ENCODE measurements at regions not wholly inside any gene's neighbourhood (a gene's known extent, or its start where the extent isn't known, plus 50 kb on each side); places are given as distances from the start of the nearest gene placed in this dataset.

DNA sequence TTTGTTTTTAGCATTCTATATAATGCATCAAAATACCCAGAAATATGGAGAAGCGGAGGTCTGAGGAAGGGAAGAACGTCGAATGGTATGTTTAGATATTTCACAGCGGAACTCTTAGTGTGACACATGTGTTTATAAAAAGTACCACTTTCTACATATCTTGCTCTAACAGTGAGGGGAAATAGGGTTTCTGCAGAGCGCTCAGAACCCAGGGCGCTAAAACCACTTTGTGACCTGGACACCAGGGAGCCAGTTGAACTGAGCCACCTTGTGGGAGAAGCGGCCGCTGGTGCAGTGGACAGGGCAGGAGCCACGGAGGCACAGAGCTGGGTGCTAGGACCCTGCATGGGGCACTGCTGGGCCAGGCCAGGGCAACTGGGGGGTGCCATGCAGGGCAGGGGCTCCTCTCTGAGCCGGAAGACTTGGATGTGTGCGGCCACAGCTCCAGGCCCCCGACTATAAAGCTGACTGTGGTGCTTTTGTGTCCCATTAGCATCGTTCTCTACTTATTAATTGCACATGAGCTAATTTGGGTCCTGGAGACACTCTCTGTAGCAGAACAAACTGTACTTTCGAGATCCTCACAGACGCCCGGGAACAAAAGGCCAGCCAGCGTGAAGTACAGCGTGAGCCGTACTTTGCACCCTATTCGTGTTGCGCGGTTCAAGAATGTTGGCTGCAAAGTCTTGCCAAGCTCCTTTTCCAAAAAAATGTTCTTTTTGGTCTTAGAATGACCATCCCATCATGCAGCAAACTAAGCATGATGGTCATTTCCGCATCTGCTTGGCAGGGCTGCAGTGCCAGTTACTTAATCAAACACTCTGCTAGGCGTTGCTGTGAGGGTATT is 151.9 kb upstream of the ALKAL2 start:
- H2AK5ac ChIP-seq (ENCODE audit: low read depth, low read length): no peak overlapping the region
- H3K4ac ChIP-seq (replicated peaks; ENCODE audit: insufficient read length, low read depth, low read length): no peak overlapping the region
- H3K4me3 ChIP-seq (ENCODE audit: extremely low read depth in 1 of 4, insufficient read depth in 2 of 4, low read depth in 3 of 4, low read length in 4 of 4): no peak overlapping the region
- no peak overlapping the region for H2BK5ac ChIP-seq (ENCODE audit: low read depth, low read length)
- no peak overlapping the region for H2BK20ac ChIP-seq (ENCODE audit: low read length)
- H4K91ac ChIP-seq (replicated peaks; ENCODE audit: insufficient read length, low read length): no peak overlapping the region
- H2AFZ ChIP-seq (ENCODE audit: low read length): no peak overlapping the region
- no peaks in the 10 kb centered on the region for H3K79me2 ChIP-seq (ENCODE audit: control insufficient read depth in 1 of 2, insufficient read depth in 2 of 2, low read length in 2 of 2)
- H2BK12ac ChIP-seq (ENCODE audit: low read depth, low read length): no peak overlapping the region
- peaks cover 0 to 2% of the 10 kb centered on the region in 2 experiments for H4K20me1 ChIP-seq (replicated peaks in 1 of 2; ENCODE audit: control insufficient read depth in 1 of 2, insufficient read depth in 2 of 2, low read length in 2 of 2)
- POLR2A ChIA-PET (ENCODE audit: partially characterized antibody): interaction anchor here (1.2 kb wide), 1 partner anchor 11 kb away, joined by 3 read pairs; no protein-coding TSS in a partner anchor
- no peak overlapping the region for H3K56ac ChIP-seq (replicated peaks; ENCODE audit: insufficient read length, low read depth, low read length)
- H3K79me1 ChIP-seq (ENCODE audit: low read depth, low read length): no peaks in the 10 kb centered on the region
- H3K27me3 ChIP-seq (replicated peaks in 1 of 4; ENCODE audit: control insufficient read depth in 3 of 4, extremely low read depth in 1 of 4, insufficient read depth in 3 of 4, low read length in 3 of 4): no peaks in the 10 kb centered on the region
- no peak overlapping the region for H4K8ac ChIP-seq (ENCODE audit: extremely low read depth, insufficient read depth, low read length)
- H2BK15ac ChIP-seq (ENCODE audit: low read length): no peak overlapping the region
- H3K27ac ChIP-seq (ENCODE audit: low read depth, low read length): no peak overlapping the region
- no peak overlapping the region for H3K18ac ChIP-seq (ENCODE audit: extremely low read depth, low read length)
- no peak overlapping the region for H2BK120ac ChIP-seq (replicated peaks; ENCODE audit: low read depth, low read length)
- DNase-seq (ENCODE audit: low read depth in 1 of 2, low spot score in 2 of 2): no peak
- no peaks in the 10 kb centered on the region for H3K23me2 ChIP-seq (ENCODE audit: low read depth, low read length)
- no peaks in the 10 kb centered on the region for H3K4me1 ChIP-seq (replicated peaks in 1 of 4; ENCODE audit: control insufficient read depth in 3 of 4, insufficient read depth in 4 of 4, low read length in 3 of 4)
- WGBS, 2 experiments (ENCODE audit: extremely low coverage in 1 of 2, insufficient coverage in 1 of 2, insufficient read length in 1 of 2, insufficient replicate concordance in 2 of 2, low coverage in 1 of 2, low lambda C conversion rate in 2 of 2, missing lambda C conversion rate in 1 of 2): 93% methylated on average over 24 of the region's 24 CpGs; no CpG with 5 or more reads in 1 of the 2 experiments
- no peak overlapping the region for H3K4me2 ChIP-seq (ENCODE audit: insufficient read depth in 1 of 2, low read depth in 2 of 2, low read length in 2 of 2)
- H3K9ac ChIP-seq (replicated peaks in 1 of 4; ENCODE audit: extremely low read depth in 1 of 4, low read depth in 3 of 4, low read length in 3 of 4): no peak overlapping the region
- H4K5ac ChIP-seq (ENCODE audit: insufficient read length, low read depth, low read length): no peak overlapping the region
- H3K14ac ChIP-seq (ENCODE audit: insufficient read length): no peak overlapping the region
- no peak overlapping the region for H3K23ac ChIP-seq (ENCODE audit: insufficient read length)
- CTCF ChIA-PET (ENCODE audit: partially characterized antibody): interaction anchor here (0.6 kb wide), 2 partner anchors 28 to 99 kb away, joined by 3 read pairs; no protein-coding TSS in a partner anchor
- FAIRE-seq: no peak
- no peaks in the 10 kb centered on the region for H3K36me3 ChIP-seq (ENCODE audit: control insufficient read depth in 2 of 4, insufficient read depth in 4 of 4, low read length in 3 of 4)
- H3K9me3 ChIP-seq (ENCODE audit: insufficient read depth in 2 of 2, low read depth in 1 of 2, low read length in 1 of 2): no peaks in the 10 kb centered on the region
- TF ChIP-seq JUN (IDR thresholded peaks at IDR 0.05; ENCODE audit: low read depth, low read length): no peak
- no peak for TF ChIP-seq CBX5 (IDR thresholded peaks at IDR 0.05; ENCODE audit: low read depth, low read length)
- no peak for TF ChIP-seq POU5F1 (IDR thresholded peaks at IDR 0.05; ENCODE audit: low read depth, low read length)
- TF ChIP-seq SP1 (IDR thresholded peaks at IDR 0.05; ENCODE audit: low read depth, low read length): no peak
- TF ChIP-seq YY1 (IDR thresholded peaks at IDR 0.05; ENCODE audit: low read depth, low read length): no peak
- TF ChIP-seq ZNF274 (IDR thresholded peaks at IDR 0.05; ENCODE audit: borderline replicate concordance, extremely low read depth, low read length): no peak
- no peak for TF ChIP-seq GTF2F1 (IDR thresholded peaks at IDR 0.05; ENCODE audit: borderline replicate concordance, low read depth, low read length)
- no peak for TF ChIP-seq SP4 (IDR thresholded peaks at IDR 0.05; ENCODE audit: low read length)
